AML-193 (cell line): ENCODE measurements at regions not wholly inside any gene's neighbourhood (a gene's known extent, or its start where the extent isn't known, plus 50 kb on each side); places are given as distances from the start of the nearest gene placed in this dataset.
A peak's percentile ranks its signal among the peaks of the same experiment; 100 is the strongest.

Experiments used
- DNase-seq, 2 experiments: peaks; one replicate each; lab custom pipeline; 2025; lab: John Stamatoyannopoulos, UW

DNA sequence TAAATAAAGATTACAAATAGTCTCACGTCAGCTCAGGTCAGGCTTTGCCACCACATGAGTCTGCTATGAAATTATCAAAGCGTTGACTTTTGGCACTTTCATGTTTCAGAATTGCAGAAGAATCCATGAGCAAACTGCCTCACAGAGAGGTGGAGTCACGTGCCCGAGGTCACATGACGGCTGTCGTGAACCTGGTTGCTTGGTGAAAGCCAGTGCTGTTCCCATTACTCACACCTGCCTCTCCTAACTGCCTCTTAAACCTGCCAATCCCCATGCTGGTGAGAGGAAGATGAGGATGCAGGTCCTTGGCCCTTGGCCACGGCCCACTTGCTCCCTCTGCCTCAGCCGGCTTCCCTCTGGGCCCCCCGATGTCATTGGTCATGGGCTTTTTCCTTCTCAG lies 272.7 kb downstream of the BCL11B start:
- no peak for DNase-seq

DNA sequence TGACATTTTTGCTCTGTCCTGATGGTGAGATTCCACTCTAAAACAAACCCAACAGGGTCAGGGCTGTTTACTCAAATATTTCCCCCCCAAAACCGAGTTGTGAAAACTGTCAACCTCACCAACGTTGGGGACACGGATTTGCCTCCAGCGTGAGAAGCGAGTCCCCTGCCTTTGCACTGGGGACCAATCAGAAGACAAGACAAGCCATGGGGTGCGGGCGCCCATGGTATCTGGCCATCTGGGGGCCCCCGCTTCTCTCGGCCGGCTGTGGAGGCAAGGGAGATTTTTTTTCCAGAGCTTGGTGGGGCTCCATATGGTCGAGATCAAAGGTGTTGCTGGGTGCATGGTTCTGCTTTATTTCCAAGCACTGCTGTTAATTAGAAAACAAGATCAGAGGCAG lies 272.1 kb downstream of the BCL11B start:
- no peak for DNase-seq

- no peak for DNase-seq
Observed at GRCh38 chr14:99001241-99001640, 270.8 kb downstream of the BCL11B start.

- DNase-seq = no peak
Observed at GRCh38 chr14:99003646-99004045, 268.4 kb downstream of the BCL11B start.

- DNase-seq = no peak
Observed at GRCh38 chr14:99004112-99004511, 267.9 kb downstream of the BCL11B start.

GRCh38 chr14:99006276-99006675 lies 265.7 kb downstream of the BCL11B start:
- no peak for DNase-seq

- DNase-seq = no peak
Observed at GRCh38 chr14:99007795-99008194, 264.2 kb downstream of the BCL11B start.

DNA sequence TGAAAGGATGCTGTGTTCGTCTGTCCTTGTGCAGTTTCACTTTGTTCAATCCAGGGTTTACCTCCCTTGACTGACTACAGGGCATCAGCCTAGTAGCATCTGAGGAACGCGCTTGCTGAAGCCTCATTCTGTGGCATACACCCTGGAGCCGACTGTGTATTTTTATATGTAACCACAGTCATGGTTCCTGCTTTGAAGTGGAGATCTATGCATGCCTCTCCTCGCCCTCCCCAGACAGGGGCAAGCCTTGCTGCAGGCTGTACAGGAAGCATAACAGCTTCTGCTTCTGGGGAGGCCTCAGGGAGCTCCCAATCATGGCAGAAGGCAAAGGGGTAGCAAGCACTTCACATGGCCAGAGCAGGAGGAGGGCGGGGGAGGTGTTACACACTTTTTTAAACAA lies 262.1 kb downstream of the BCL11B start:
- DNase-seq = no peak

- no peak for DNase-seq
Observed at GRCh38 chr14:99011385-99011784, 260.6 kb downstream of the BCL11B start.

- no peak for DNase-seq
Observed at GRCh38 chr14:99012703-99013102, 259.3 kb downstream of the BCL11B start.

GRCh38 chr14:99015833-99016232 lies 256.2 kb downstream of the BCL11B start:
- DNase-seq = no peak

DNA sequence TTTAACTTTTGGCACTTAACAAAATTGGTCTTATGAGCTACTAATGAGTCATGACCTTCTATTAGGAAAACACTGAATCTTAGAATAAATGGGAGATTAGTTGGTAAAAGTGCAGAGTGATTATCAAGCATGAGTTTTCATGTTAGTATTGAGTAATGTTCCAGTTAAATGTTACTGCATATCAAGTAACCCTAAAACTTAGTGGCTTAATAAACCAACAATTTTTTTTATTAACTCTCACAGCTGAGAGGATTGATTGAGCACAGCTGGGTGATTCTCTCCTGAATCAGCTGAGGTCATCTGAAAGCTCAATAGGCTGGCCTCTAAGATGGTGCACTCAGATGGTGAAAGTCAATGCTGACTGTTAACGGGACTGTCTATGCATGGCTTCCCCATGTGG lies 248.6 kb downstream of the BCL11B start:
- DNase-seq = no peak

GRCh38 chr14:99024926-99025325 lies 247.1 kb downstream of the BCL11B start:
- DNase-seq = no peak

DNA sequence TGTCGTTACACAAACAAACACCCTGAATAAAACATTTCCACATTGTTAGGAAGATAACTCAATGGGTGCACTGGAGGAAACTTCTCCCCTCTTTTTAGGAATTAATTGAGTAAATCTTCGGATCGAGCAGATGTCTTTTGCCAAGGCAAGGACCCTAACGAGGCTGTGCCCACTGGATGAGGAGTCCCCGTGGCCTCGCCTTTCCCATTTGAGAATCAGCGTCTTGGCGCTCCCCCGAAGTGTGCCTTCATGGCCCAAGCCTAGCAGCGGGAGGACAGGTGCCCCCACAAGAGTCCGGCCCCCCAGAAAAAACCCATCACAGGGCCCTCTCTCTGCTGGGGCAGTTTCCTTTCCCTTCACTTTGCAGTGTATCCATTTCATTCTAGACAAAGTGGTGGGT lies 246.6 kb downstream of the BCL11B start:
- no peak for DNase-seq

DNA sequence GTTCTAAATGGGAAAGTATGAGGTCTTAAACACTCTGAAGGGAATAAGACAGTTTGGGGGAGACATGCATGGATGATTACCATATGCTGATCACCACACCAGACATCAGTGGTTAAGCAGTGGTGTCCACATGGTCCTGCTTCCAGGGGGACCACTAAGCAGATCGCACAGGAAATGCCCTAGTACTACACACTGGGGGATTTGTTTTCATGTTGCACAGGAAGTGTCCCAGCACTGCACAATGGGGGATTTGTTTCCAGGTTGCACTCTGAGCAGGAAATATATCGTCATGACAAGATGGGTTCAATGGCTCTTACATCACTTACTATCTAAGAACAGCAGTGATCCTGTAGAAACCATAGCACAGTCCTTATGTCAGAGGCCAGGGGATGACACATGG lies 245.5 kb downstream of the BCL11B start:
- peak in 1 of 2 experiments; percentile 12 for DNase-seq

DNA sequence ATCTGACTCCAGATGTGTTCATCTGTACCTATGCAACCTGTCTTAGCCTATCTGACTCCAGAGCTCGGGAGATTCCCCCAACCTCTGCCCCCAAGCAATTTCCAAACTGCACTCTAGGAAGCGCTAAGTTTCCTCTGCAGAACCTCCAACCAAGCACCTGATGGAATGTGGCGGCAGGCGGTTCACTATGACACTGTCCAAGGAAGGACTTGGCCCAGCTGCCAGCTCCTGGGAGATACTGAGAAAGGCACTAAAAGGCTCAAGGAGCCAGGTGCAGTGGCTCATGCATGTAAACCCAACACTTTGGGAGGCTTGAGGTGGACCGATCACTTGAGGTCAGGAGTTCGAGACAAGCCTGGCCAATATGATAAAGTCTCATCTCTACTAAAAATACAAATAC lies 244.0 kb downstream of the BCL11B start:
- DNase-seq = no peak

DNA sequence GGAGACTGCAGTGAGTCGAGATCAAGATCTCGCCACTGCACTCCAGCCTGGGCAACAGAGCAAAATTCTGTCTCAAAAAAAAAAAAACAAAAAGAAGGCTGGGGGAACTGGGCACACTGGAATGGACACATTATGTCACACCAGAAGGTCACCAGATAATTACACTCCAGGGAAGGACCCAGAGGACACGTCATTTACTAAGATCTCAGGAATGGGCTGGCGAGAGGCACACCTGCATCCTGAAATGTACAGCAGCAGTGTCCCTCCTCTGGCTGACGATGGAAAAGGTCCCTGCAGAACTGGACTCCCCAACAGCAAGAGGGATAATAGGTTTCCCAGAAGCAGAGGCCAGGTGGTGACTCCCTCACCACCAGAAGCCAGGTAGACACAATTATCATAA lies 243.5 kb downstream of the BCL11B start:
- no peak for DNase-seq

GRCh38 chr14:99029145-99029915 lies 242.7 kb downstream of the BCL11B start:
- DNase-seq = no peak

DNA sequence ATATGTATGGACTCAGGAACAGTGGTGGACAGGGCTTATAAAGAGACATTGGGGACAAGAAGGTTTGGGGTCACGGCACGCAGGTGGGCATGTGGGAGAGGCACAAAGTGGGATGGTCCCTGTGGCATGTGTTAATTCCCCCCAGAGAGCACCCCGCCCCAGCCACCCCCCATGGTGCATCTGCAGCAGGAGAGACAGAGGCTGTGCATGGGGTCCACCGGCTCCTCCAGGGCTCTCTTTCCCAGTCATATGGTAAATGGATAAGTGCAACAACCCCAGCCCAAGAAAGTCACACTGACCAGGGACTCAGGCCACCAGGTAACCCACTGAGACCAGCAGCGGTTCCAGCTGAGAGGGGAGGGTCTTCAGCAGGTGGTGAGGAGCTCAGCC lies 242.1 kb downstream of the BCL11B start:
- no peak for DNase-seq

- no peak for DNase-seq
Observed at GRCh38 chr14:99030454-99030853, 241.5 kb downstream of the BCL11B start.

DNA sequence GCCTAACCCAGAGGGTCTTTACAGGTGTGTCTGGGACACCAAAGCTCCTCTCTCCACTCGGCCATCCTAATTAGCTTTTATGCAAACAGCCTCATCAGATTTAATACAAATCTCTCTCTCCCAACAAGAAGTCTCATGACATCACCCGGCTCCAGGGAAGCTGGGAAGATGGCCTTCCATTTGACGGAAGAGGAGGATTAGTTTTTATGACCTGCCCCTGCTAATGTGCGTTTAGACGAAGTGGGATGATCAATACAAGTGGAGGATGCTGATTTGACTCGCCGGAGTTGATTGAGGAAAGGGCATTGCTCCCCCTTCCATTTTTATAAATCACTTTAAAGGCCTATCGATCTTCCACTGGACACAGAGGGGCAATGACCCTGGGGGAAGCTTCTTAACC lies 239.2 kb downstream of the BCL11B start:
- no peak for DNase-seq

GRCh38 chr14:99033951-99034350 lies 238.0 kb downstream of the BCL11B start:
- no peak for DNase-seq

- DNase-seq = no peak
Observed at GRCh38 chr14:99034711-99035171, 237.3 kb downstream of the BCL11B start.

DNA sequence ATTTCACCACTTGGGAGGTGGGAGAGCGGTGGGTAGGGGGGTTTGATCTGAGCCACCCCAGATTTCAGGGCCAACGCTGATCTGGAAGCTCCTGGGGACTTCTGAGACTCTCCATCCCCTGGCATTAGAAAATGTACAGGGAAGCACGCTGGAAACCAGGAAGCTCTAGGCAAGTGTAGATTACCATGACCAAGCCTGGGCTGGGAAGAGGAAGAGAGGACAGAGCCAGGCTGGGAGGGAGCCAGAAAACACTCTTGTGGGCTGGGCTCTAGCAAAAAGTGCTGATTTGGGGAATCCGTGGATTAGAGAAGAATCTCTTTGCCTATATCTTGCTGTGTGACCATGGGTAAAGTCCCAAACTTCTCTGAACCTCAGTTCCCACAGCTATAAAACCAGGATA lies 236.7 kb downstream of the BCL11B start:
- DNase-seq = peak; percentile 12 to 23
